NCI-H460 (cell line): ENCODE measurements at regions not wholly inside any gene's neighbourhood (a gene's known extent, or its start where the extent isn't known, plus 50 kb on each side); places are given as distances from the start of the nearest gene placed in this dataset.

ENCODE experiments used
- DNase-seq: peaks from one replicate; pipeline ENCODE4 v3.0.0-alpha.2; 2016; ENCODE audit warnings: low read depth; ENCODE audit errors: extremely low read depth

- DNase-seq, result no peak
Measured at GRCh38 chr11:121801394-121801748, 314.6 kb downstream of the BLID start.

DNA sequence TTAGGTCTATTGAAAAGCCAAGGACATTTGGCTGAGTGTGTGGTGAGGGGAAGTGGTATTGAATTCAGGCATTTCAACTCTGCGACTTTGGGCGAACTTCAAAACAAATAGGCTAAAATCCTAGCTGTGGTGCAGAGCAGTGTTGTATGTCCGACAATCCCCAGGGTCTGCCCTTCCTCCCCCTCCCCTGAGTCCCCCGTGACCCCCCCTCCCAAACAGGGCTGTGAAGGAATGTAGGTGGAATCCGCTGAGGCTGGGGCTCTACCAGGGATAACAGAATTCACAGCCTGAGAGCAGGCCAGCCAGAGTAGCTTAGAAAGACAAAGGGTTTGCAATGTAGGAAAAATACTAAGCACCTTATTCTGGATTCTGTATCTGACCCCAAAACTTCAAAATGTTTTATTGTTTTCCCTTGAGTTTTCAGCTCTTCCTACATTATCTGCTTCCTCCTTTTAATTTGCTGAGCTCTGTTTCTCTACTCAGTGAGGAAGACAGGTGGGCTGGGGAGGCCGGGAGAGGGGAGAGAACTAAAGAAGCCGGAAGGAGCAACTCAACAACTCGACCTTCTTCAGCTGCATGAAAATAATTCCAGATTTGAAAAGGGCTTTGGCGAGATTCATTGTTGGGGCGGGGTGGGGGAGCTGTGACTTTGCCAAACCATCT, 315.2 kb downstream of the BLID start:
- DNase-seq, result no peak

DNA sequence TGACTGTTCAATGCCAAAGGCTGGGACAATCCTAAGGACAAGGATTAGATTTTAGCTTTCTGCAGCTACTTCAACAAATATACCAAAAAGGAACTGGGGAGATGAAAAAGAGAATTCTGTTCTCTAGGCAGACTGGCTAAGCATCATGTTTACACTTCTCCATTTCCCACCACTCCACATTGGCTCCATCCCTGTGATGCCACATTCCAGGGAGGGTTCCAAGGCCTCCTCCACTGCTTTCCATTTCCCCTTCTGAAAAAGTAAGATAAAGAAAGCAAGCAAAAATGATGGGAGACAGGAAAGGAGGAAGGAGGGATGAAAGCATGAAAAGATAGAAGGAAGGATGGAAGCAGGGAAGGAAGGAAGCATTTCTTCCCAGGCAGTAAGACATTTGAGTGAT, 315.8 kb downstream of the BLID start:
- DNase-seq, result no peak

GRCh38 chr11:121797496-121797895, 318.5 kb downstream of the BLID start:
- DNase-seq, result no peak

GRCh38 chr11:121795174-121795573, 320.8 kb downstream of the BLID start:
- no peak for DNase-seq

GRCh38 chr11:121794671-121795141, 321.3 kb downstream of the BLID start:
- no peak for DNase-seq

DNA sequence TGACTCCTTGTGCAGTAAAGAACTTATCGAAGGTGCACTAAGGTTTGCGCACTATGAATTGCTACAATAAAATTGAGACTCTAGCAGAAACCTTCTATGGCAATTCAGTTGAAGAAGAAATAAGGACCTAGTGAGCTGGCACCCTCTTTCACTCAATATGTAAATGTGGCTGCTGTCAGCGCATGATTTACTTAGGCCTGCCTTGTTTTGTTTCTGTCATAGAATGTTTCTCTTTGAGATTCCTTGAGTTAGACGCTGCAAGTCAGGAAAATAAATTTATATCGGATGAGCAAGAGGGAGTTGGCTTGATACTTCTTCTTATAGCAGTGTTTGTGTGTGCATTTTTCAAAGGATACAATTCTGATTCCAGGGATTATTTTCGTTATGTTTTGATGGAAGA, 322.1 kb downstream of the BLID start:
- DNase-seq, result no peak

DNA sequence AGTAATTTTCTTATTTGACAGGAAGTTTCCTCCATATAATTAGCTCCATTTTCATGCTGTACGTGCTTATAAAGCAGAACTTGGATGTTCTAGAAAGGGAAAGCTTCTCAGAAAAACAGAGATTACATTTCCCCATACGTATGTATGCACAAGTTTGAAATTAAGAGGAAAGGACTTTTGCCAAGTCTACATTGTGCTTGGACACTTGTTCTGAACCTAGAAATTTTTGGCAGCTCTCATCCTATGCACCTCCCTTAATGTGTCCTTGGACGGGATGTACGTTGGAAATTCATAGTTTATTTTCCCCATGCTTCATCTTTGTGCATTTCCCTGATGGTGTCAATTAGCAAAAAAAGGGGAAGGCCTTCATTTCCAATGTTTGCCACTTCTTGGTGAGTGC, 322.7 kb downstream of the BLID start:
- DNase-seq, result no peak

DNA sequence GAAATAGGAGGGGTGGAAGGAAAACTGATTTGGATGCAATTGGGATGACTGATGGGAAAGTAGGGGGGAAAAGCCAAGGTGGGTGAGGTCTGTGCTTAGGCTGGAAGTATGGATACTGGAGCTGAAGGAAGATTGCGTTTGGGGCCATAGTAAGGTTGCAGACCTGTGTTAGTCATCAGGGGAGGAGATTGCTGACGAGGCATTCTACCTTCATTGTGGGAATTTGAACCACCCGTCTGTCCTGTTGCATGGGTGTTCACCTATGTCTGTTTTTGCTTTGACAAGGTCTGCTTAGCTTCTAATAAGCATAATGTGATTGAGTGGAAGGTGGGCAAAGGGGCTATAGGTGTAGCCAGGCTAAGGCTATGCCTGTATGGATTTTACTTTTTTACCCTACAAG, 323.8 kb downstream of the BLID start:
- DNase-seq, result no peak

DNA sequence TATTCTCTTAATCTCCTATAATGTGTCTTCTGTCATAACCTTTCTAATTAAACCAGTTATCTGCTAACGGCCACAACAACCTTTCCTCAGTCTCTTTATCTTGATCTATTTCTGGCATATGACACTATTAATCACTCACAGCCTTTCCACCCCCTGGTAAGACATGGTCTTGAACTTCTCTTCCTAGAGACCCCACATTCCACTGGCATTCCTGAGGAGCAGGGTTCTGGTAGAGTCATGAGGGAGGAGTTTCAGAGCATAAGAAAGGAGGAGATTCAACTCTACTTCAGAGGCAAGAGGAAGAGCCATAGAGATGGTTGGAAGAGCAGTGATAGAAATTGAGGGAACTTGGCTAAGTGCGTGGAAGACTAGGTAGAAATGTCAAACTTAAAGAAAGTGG, 325.6 kb downstream of the BLID start:
- DNase-seq, result no peak

GRCh38 chr11:121780971-121781370, 328.2 kb upstream of the SORL1-AS1 start:
- DNase-seq, result no peak

DNA sequence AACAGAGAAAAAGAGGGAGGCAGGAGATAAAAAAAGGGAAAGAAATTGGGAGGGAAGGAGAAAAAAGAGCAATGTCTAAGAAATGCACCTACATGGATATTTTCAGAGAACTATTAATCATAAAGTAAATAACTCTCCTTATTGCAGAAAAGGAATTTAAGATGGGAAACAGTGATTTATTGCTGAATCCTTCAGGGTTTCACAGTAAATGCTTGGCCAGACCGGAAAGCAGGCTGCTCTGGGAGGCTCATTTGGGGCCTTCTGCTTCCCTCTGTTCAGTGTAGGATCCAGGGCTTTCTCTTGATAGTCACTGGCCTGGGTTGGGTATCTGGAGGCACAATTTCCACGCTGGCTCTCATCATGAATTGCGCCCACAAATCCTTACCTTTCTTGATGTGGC, 324.3 kb upstream of the SORL1-AS1 start:
- no peak for DNase-seq

GRCh38 chr11:121775276-121775675, 322.5 kb upstream of the SORL1-AS1 start:
- DNase-seq, result no peak

DNA sequence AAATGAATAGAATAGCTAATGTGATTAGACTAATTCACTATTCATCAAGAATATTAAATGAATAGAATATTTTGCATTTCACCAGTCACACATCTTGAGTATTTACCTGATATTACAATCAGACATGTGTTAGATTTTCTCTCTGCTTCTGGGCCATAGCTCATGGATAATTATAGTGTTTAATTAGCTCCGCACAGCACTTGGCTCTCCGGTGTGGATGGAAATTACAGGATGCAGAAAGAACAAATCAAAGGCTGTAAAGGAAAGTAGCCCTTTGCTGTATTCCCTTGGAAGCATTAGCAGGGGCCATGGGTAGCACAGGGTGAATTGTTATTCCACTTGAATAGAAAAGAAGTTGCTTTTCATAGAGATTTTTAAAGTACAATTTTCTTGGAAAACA, 320.3 kb upstream of the SORL1-AS1 start:
- DNase-seq, result no peak

GRCh38 chr11:121770939-121771595, 318.3 kb upstream of the SORL1-AS1 start:
- DNase-seq, result no peak

DNA sequence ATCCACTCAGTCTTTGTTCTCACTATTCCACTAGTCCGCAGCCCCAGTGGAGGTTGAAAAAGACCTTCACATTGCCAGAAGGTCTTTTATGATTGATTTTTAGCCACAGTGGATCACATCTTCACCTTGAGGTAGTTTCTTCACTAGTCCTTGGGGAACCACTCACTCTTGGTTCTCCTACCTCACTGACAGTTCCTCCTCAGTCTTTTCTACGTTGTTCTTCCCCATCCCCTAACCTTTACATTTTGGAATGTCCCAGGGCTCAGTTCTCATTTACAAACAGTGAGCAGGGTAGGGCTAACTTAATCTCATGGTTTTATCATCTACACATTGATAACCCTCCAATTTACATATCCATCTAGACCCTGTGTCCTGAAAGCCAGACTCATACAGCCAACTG, 316.4 kb upstream of the SORL1-AS1 start:
- no peak for DNase-seq

- DNase-seq, result no peak
Measured at GRCh38 chr11:121767433-121767832, 314.7 kb upstream of the SORL1-AS1 start.

- DNase-seq, result no peak
Measured at GRCh38 chr11:121766991-121767390, 314.2 kb upstream of the SORL1-AS1 start.

- DNase-seq, result no peak
Measured at GRCh38 chr11:121766166-121766565, 313.4 kb upstream of the SORL1-AS1 start.

GRCh38 chr11:121763526-121763925, 310.8 kb upstream of the SORL1-AS1 start:
- DNase-seq, result no peak

- no peak for DNase-seq
Measured at GRCh38 chr11:121762820-121763219, 310.1 kb upstream of the SORL1-AS1 start.

- DNase-seq, result no peak
Measured at GRCh38 chr11:121761186-121761585, 308.4 kb upstream of the SORL1-AS1 start.
